Natural killer cell (primary cell): ENCODE measurements at regions not wholly inside any gene's neighbourhood (a gene's known extent, or its start where the extent isn't known, plus 50 kb on each side); places are given as distances from the start of the nearest gene placed in this dataset.

ENCODE experiments used
- ATAC-seq, 3 donors: fragments of 150-1000 bp in 2 of 3; fragments of 200-7000 bp in 1 of 3; cut with Tn5 transposase; 1 replicate in 1 of 3; 2 replicates in 2 of 3; pipeline ENCODE4 v1.10.0; 2021; ENCODE audit warnings: mild to moderate bottlenecking in 2 of 3, moderate library complexity in 2 of 3
- DNase-seq, 2 donors: peaks; one replicate each; pipeline versions ENCODE4 v3.0.0 to v3.0.0-alpha.2; 2013 to 2021; ENCODE audit warnings: mixed read lengths in 1 of 2
- H3K27ac ChIP-seq: one replicate; pipeline ENCODE4 v1.5.1; 2013; ENCODE audit warnings: mild to moderate bottlenecking, low read length
- H3K27me3 ChIP-seq: one replicate; pipeline ENCODE4 v1.6.1; 2013; ENCODE audit warnings: low read length; ENCODE audit not compliant: control insufficient read depth, insufficient read depth
- H3K36me3 ChIP-seq: one replicate; pipeline ENCODE4 v1.6.1; 2013; ENCODE audit warnings: low read length; ENCODE audit not compliant: control insufficient read depth, insufficient read depth
- H3K4me1 ChIP-seq: one replicate; pipeline ENCODE4 v1.6.1; 2013; ENCODE audit warnings: low read length; ENCODE audit not compliant: control insufficient read depth, insufficient read depth
- H3K4me3 ChIP-seq: one replicate; pipeline ENCODE4 v1.5.1; 2013; ENCODE audit warnings: low read length
- H3K9me3 ChIP-seq: one replicate; pipeline ENCODE4 v1.6.1; 2013; ENCODE audit warnings: low read length; ENCODE audit not compliant: control insufficient read depth, insufficient read depth
- H3K27ac Mint-ChIP-seq, 2 donors: one replicate each; pipeline ENCODE4 v1.8.0; 2022; ENCODE audit warnings: mild to moderate bottlenecking in 2 of 2, mixed read lengths in 2 of 2, moderate library complexity in 1 of 2
- H3K27me3 Mint-ChIP-seq, 2 donors: one replicate each; pipeline ENCODE4 v1.8.0; 2022; ENCODE audit warnings: low read depth in 2 of 2, mixed read lengths in 2 of 2
- H3K36me3 Mint-ChIP-seq: one replicate; pipeline ENCODE4 v1.8.0; 2022; ENCODE audit warnings: mixed read lengths
- H3K4me1 Mint-ChIP-seq, 2 donors: one replicate each; pipeline ENCODE4 v1.8.0; 2022; ENCODE audit warnings: mixed read lengths in 2 of 2
- H3K4me3 Mint-ChIP-seq: one replicate; pipeline ENCODE4 v1.8.0; 2022; ENCODE audit warnings: mild to moderate bottlenecking, moderate library complexity, mixed read lengths
- H3K9me3 Mint-ChIP-seq, 2 donors: one replicate each; pipeline ENCODE4 v1.8.0; 2022; ENCODE audit warnings: mixed read lengths in 2 of 2
- WGBS: methylation state at CpG from one replicate; pipeline ENCODE4 v1.1.7; 2013; ENCODE audit warnings: missing lambda C conversion rate; ENCODE audit not compliant: insufficient coverage; 5-methylcytosine and 5-hydroxymethylcytosine counted together
- intact Hi-C: fragments of 100-400 bp; cut with micrococcal nuclease; formaldehyde crosslinking; loops from one replicate; pipeline ENCODE4 v1.14.2; 2022
- TF ChIP-seq, protein P1 (sequence below): fragments of 200-600 bp; IDR thresholded peaks from one replicate; pipeline ENCODE4 v1.8.0; 2022; ENCODE audit warnings: antibody characterized with exemption

GRCh38 chr4:113835005-113835404 is 73.5 kb upstream of the CAMK2D start:
- ATAC-seq (no peak), DNase-seq (no peak)
- TF ChIP-seq, protein P1, sequence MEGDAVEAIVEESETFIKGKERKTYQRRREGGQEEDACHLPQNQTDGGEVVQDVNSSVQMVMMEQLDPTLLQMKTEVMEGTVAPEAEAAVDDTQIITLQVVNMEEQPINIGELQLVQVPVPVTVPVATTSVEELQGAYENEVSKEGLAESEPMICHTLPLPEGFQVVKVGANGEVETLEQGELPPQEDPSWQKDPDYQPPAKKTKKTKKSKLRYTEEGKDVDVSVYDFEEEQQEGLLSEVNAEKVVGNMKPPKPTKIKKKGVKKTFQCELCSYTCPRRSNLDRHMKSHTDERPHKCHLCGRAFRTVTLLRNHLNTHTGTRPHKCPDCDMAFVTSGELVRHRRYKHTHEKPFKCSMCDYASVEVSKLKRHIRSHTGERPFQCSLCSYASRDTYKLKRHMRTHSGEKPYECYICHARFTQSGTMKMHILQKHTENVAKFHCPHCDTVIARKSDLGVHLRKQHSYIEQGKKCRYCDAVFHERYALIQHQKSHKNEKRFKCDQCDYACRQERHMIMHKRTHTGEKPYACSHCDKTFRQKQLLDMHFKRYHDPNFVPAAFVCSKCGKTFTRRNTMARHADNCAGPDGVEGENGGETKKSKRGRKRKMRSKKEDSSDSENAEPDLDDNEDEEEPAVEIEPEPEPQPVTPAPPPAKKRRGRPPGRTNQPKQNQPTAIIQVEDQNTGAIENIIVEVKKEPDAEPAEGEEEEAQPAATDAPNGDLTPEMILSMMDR = no peak
- WGBS = 81% methylated on average over 1 of the region's 1 CpG
- intact Hi-C loops = no loop called here
- Mint-ChIP-seq H3K9me3 (no peaks in the 10 kb centered on the region), H3K27ac (no peak overlapping the region), H3K27me3 (peaks cover 11 to 21% of the 10 kb centered on the region in 2 donors), H3K4me1 (no peaks in the 10 kb centered on the region), H3K4me3 (no peak overlapping the region), H3K36me3 (no peaks in the 10 kb centered on the region)
- Histone ChIP-seq H3K9me3 (no peaks in the 10 kb centered on the region), H3K4me3 (no peak overlapping the region), H3K4me1 (no peaks in the 10 kb centered on the region), H3K36me3 (no peaks in the 10 kb centered on the region), H3K27me3 (no peaks in the 10 kb centered on the region), H3K27ac (no peak overlapping the region)

- 89% methylated on average over 2 of the region's 3 CpGs for WGBS
- H3K4me3 ChIP-seq = no peak overlapping the region
These were observed 72.8 kb upstream of the CAMK2D start for GRCh38 chr4:113834298-113834697.

DNA sequence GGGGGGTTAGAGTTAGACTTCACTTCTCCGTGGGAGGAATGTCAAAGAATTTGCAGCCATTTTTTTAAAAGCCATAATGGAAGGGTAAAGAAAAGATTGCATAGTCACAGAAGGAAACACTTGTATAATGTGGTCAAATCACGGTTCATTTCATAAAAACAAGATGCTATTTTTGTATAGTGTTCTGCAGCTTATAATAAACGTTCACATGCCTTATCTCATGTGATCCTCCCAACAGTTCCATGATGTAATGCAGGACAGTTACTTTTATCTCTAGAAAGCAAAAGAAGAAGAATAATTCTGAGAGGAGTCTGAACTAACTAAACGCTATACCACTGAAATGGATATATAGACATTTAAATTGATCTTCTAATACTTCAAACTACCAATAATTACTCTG is 71.3 kb upstream of the CAMK2D start:
- Histone ChIP-seq H3K4me1 (no peaks in the 10 kb centered on the region), H3K27ac (no peak overlapping the region), H3K9me3 (no peaks in the 10 kb centered on the region), H3K27me3 (no peaks in the 10 kb centered on the region), H3K36me3 (no peaks in the 10 kb centered on the region), H3K4me3 (no peak overlapping the region)
- no peak overlapping the region for H3K27ac Mint-ChIP-seq
- H3K4me3 Mint-ChIP-seq = no peak overlapping the region
- peaks cover 11 to 22% of the 10 kb centered on the region in 2 donors for H3K27me3 Mint-ChIP-seq
- no peaks in the 10 kb centered on the region for H3K9me3 Mint-ChIP-seq
- DNase-seq = no peak
- 27% methylated on average over 1 of the region's 4 CpGs for WGBS
- TF ChIP-seq, protein P1 = no peak
- no peak for ATAC-seq
- intact Hi-C loops = no loop called here
- H3K36me3 Mint-ChIP-seq = no peaks in the 10 kb centered on the region
- H3K4me1 Mint-ChIP-seq = no peaks in the 10 kb centered on the region

More at GRCh38 chr4:113834298-113834697, 72.8 kb upstream of the CAMK2D start:
- no peaks in the 10 kb centered on the region for H3K9me3 Mint-ChIP-seq
- H3K4me1 Mint-ChIP-seq = no peaks in the 10 kb centered on the region
- ATAC-seq (no peak), DNase-seq (no peak)
- TF ChIP-seq, protein P1 = no peak
- H3K27ac Mint-ChIP-seq = no peak overlapping the region
- H3K27me3 ChIP-seq = no peaks in the 10 kb centered on the region
- intact Hi-C loops = no loop called here
- H3K36me3 Mint-ChIP-seq = no peaks in the 10 kb centered on the region
- H3K4me3 Mint-ChIP-seq = no peak overlapping the region
- no peaks in the 10 kb centered on the region for H3K4me1 ChIP-seq
- H3K9me3 ChIP-seq = no peaks in the 10 kb centered on the region
- no peaks in the 10 kb centered on the region for H3K36me3 ChIP-seq
- H3K27me3 Mint-ChIP-seq = peaks cover 11 to 22% of the 10 kb centered on the region in 2 donors
- H3K27ac ChIP-seq = no peak overlapping the region

DNA sequence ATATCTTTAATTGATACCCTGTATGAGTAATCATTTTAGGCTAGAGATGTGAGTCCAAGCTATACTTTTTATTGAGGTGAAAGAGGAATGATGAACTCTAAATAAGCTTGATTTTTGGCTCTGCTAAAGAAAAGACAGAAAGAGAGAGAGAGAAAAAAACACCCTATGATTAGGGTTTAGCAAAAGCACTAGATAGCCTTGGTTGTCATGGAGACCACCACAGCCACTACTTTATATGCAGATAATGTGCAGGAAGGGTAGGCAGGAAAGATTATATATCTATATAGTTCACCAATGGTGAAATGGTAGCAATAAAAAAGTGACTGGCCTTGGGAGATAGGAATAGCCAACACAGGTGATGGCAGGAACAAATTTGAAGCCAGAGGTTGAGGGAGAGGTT is 69.9 kb upstream of the CAMK2D start:
- H3K27me3 ChIP-seq = no peaks in the 10 kb centered on the region
- TF ChIP-seq, protein P1 = no peak

More for the DNA sequence above, 69.9 kb upstream of the CAMK2D start:
- ATAC-seq (no peak), DNase-seq (no peak)
- no peak overlapping the region for H3K27ac Mint-ChIP-seq
- no peaks in the 10 kb centered on the region for H3K9me3 Mint-ChIP-seq
- no peaks in the 10 kb centered on the region for H3K9me3 ChIP-seq
- peaks cover 16 to 22% of the 10 kb centered on the region in 2 donors for H3K27me3 Mint-ChIP-seq
- no peak overlapping the region for H3K27ac ChIP-seq
- no peaks in the 10 kb centered on the region for H3K4me1 ChIP-seq
- no peak overlapping the region for H3K4me3 Mint-ChIP-seq
- intact Hi-C loops = no loop called here
- H3K36me3 ChIP-seq = no peaks in the 10 kb centered on the region
- no peaks in the 10 kb centered on the region for H3K4me1 Mint-ChIP-seq
- no peaks in the 10 kb centered on the region for H3K36me3 Mint-ChIP-seq
- no peak overlapping the region for H3K4me3 ChIP-seq
